GM21619 (cell line): ENCODE measurements at regions not wholly inside any gene's neighbourhood (a gene's known extent, or its start where the extent isn't known, plus 50 kb on each side); places are given as distances from the start of the nearest gene placed in this dataset.
"Not testable (repeated sequence)": the region's sequence is repeated elsewhere in the genome, so short reads cannot be mapped to it uniquely, and the experiment has no call there.

Source experiments
- ATAC-seq: cut with Tn5 transposase; IDR thresholded peaks from one replicate; pipeline ENCODE4 v1.9.1; 2021; ENCODE audit not compliant: unreplicated experiment

DNA sequence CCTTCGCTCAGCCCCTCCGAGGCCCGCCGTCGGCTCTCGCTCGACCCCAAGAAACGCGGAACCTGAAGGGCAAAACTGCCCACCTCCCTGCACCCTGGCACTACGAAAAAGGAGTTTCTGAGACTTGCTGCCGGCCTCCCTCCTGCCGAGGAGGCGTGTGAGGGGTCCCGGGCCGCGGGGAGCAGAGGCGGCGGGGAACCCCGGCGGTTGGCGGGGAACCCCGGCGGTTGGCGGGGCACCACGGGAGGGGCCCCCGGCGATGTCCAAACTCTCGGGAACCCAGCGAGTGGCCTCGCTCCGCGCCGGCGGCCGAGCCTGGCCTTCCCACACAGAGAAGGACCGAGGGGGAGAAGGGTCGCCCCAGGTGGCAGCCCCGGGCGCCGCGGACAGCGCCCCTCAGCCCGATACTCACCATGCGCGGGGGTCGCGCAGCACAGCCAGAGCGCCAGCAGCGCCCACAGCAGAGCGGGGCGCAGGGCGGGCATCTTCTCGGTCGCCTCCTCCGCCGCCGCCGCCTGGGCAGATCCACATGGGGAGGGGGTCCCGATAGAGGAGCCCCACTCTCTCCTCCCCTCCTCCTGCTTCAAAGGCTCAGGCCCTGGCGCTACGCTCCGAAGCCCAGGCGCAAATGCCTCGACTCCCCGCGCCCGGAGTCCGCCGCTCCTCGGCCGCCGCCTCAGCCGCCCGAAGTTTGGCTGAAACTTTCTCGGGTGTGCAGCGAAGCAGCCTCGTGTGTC lies 69.4 kb upstream of the NUDT4B start:
- ATAC-seq, result peak; percentile 23

DNA sequence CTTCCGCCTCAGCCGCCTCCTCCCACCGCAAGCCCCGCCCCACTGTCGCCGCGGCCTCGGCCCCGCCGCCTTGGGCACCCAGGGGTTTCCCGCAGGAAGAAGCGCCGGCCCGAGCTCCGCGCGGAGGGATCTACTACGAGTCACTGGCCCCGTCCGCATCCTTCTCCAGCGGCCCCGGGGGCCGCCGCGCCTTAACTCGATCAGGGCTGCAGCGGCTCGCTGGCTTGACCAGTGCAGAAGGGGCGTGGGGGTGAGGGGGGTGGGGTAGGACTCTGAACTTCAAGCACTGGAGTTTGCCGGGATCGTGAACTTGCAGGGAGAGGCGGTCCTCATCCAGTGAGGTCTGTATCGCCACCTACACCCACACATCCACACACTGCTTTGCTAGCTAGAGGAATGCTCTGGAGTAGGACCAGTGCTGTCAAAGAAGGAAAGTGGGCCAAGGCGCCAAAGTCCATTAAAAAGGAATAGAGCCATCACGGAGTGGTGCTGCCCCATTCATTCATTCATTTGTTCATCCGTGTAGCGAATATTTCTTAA lies 68.7 kb upstream of the NUDT4B start:
- peak; percentile 66 for ATAC-seq

DNA sequence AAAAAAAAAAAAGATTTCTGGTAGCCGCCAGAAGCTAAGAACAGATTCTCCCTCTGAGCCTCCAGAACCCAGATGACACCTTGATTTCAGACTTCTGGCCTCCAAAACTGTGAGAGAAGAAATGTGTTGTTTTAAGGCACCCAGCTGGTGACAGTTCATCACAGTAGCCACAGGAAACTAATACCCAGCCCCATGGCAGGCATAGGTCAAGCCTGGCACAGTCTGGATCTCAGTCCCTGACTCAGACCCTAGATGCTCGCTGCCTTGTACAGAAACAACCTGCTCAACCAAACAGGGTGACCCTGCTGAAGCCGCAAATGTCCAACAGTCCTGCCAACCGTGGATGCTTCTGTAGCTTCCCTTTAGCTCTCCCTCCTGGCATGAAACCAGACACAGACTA lies 61.8 kb upstream of the NUDT4B start:
- not testable (repeated sequence) for ATAC-seq

DNA sequence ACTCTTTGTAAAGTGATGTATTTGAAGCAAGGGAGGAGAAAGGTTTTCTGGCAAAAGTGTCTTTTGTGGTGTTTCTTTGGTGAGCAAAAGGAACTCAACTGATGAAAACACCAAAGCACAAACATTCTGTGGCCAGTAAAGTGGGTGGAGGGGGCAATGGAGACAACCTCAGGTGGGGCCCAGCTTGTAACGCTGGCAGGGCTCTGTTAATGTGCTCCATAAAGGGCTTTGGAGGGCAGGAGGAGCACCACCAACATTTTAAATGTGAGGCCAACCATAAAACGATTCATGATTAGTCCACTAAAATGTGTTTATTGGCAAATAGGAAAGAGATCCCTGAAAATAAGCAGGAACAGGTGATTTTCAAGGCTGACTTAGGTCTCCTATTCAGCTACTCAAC lies 61.2 kb upstream of the NUDT4B start:
- ATAC-seq, result not testable (repeated sequence)
